ENCODE measurements at regions not wholly inside any gene's neighbourhood (a gene's known extent, or its start where the extent isn't known, plus 50 kb on each side); places are given as distances from the start of the nearest gene placed in this dataset.
A peak's percentile ranks its signal among the peaks of the same experiment; 100 is the strongest.
"Not testable (repeated sequence)": the region's sequence is repeated elsewhere in the genome, so short reads cannot be mapped to it uniquely, and the experiment has no call there.

DNA sequence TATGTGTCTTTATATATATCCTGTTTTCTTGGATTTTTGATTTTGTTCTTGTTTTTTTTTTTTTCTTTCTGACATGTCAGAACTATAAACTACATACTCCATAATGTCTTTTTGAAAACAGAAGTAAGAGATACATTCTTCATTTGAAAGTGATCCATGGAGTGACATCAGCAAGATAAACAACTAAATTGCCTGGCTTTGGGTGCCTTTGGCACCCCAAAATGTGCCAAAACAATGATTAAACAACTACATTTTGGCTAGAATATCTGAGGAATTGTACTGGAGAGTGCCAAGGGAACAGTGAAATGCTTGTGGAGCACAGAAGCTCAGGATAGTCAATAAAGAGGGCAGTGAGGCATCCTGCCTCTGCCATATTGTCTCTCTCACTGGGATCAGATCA lies 766.1 kb upstream of the ANO3 start:
- H3K27me3 ChIP-seq (ENCODE audit: insufficient read depth, poor library complexity, severe bottlenecking) = no peaks in the 10 kb centered on the region
- DNase-seq (ENCODE audit: low read depth in 1 of 2, low spot score in 1 of 2) = no peak
- TF ChIP-seq GABPA (IDR thresholded peaks at IDR 0.05; ENCODE audit: low read depth) = no peak
- TF ChIP-seq SPI1 (IDR thresholded peaks at IDR 0.05; ENCODE audit: borderline replicate concordance, low read depth) = no peak
- TF ChIP-seq, protein P1, sequence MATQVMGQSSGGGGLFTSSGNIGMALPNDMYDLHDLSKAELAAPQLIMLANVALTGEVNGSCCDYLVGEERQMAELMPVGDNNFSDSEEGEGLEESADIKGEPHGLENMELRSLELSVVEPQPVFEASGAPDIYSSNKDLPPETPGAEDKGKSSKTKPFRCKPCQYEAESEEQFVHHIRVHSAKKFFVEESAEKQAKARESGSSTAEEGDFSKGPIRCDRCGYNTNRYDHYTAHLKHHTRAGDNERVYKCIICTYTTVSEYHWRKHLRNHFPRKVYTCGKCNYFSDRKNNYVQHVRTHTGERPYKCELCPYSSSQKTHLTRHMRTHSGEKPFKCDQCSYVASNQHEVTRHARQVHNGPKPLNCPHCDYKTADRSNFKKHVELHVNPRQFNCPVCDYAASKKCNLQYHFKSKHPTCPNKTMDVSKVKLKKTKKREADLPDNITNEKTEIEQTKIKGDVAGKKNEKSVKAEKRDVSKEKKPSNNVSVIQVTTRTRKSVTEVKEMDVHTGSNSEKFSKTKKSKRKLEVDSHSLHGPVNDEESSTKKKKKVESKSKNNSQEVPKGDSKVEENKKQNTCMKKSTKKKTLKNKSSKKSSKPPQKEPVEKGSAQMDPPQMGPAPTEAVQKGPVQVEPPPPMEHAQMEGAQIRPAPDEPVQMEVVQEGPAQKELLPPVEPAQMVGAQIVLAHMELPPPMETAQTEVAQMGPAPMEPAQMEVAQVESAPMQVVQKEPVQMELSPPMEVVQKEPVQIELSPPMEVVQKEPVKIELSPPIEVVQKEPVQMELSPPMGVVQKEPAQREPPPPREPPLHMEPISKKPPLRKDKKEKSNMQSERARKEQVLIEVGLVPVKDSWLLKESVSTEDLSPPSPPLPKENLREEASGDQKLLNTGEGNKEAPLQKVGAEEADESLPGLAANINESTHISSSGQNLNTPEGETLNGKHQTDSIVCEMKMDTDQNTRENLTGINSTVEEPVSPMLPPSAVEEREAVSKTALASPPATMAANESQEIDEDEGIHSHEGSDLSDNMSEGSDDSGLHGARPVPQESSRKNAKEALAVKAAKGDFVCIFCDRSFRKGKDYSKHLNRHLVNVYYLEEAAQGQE (IDR thresholded peaks at IDR 0.05; ENCODE audit: insufficient replicate concordance, low read depth) = no peak
- no peak for TF ChIP-seq POLR2AphosphoS5 (IDR thresholded peaks at IDR 0.05; ENCODE audit: low read depth)
- TF ChIP-seq CTCF (IDR thresholded peaks at IDR 0.05; ENCODE audit: insufficient read depth, low read length) = no peak
- H3K4me3 ChIP-seq (replicated peaks; ENCODE audit: insufficient read depth, low read length) = no peak overlapping the region
- no peak overlapping the region for H3K27ac ChIP-seq (replicated peaks)

- TF ChIP-seq SPI1 (IDR thresholded peaks at IDR 0.05; ENCODE audit: borderline replicate concordance, low read depth) (no peak), POLR2AphosphoS5 (IDR thresholded peaks at IDR 0.05; ENCODE audit: low read depth) (no peak), CTCF (IDR thresholded peaks at IDR 0.05; ENCODE audit: insufficient read depth, low read length) (no peak), GABPA (IDR thresholded peaks at IDR 0.05; ENCODE audit: low read depth) (no peak)
- TF ChIP-seq, protein P1 (IDR thresholded peaks at IDR 0.05; ENCODE audit: insufficient replicate concordance, low read depth) = no peak
- H3K27ac ChIP-seq (replicated peaks) = no peak overlapping the region
- H3K4me3 ChIP-seq (replicated peaks; ENCODE audit: insufficient read depth, low read length) = no peak overlapping the region
- no peaks in the 10 kb centered on the region for H3K27me3 ChIP-seq (ENCODE audit: insufficient read depth, poor library complexity, severe bottlenecking)
- peak; percentile 5 to 49 for DNase-seq (ENCODE audit: low read depth in 1 of 2, low spot score in 1 of 2)
Measured at GRCh38 chr11:25566298-25567200, 765.4 kb upstream of the ANO3 start.

- DNase-seq (ENCODE audit: low read depth in 1 of 2, low spot score in 1 of 2) = no peak
- H3K27ac ChIP-seq (replicated peaks) = no peak overlapping the region
- no peak overlapping the region for H3K4me3 ChIP-seq (replicated peaks; ENCODE audit: insufficient read depth, low read length)
- TF ChIP-seq, protein P1 (IDR thresholded peaks at IDR 0.05; ENCODE audit: insufficient replicate concordance, low read depth) = no peak
- no peak for TF ChIP-seq SPI1 (IDR thresholded peaks at IDR 0.05; ENCODE audit: borderline replicate concordance, low read depth)
- TF ChIP-seq CTCF (IDR thresholded peaks at IDR 0.05; ENCODE audit: insufficient read depth, low read length) = no peak
- TF ChIP-seq GABPA (IDR thresholded peaks at IDR 0.05; ENCODE audit: low read depth) = no peak
- no peak for TF ChIP-seq POLR2AphosphoS5 (IDR thresholded peaks at IDR 0.05; ENCODE audit: low read depth)
- H3K27me3 ChIP-seq (ENCODE audit: insufficient read depth, poor library complexity, severe bottlenecking) = no peaks in the 10 kb centered on the region
Measured at GRCh38 chr11:25576320-25576719, 755.6 kb upstream of the ANO3 start.

DNA sequence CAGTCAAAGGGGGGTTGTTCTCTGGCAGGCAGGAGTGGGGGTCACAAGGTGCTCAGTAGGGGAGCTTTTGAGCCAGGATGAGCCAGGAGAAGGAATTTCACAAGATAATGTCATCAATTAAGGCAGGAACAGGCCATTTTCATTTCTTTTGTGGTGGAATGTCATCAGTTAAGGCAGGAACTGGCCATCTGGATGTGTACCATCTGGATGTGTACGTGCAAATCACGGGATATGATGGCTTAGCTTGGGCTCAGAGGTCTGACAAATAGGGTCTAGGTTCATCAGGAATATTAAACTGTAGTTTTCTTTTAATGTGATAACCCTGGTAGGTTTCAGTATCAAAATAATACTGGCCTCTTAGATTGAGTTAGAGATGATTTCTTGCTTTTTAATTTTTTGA lies 752.4 kb upstream of the ANO3 start:
- DNase-seq (ENCODE audit: low read depth in 1 of 2, low spot score in 1 of 2); H3K27me3 ChIP-seq (ENCODE audit: insufficient read depth, poor library complexity, severe bottlenecking); H3K27ac ChIP-seq (replicated peaks); H3K4me3 ChIP-seq (replicated peaks; ENCODE audit: insufficient read depth, low read length): not testable (repeated sequence)
